Loucy (cell line): ENCODE measurements at regions not wholly inside any gene's neighbourhood (a gene's known extent, or its start where the extent isn't known, plus 50 kb on each side); places are given as distances from the start of the nearest gene placed in this dataset.

Experiments
- H2AFZ ChIP-seq: fragments of 200-600 bp; sonication (generic); 2 replicates; pipeline ENCODE4 v1.6.0; 2016; ENCODE audit warnings: antibody characterized with exemption, mild to moderate bottlenecking, low read length, moderate library complexity
- H3F3A ChIP-seq: fragments of 200-600 bp; 2 replicates; pipeline ENCODE4 v1.6.0; 2016; ENCODE audit warnings: antibody characterized with exemption, low read depth, mild to moderate bottlenecking
- H3K27me3 ChIP-seq: fragments of 200-600 bp; sonication (generic); 2 replicates; pipeline ENCODE4 v1.6.1; 2014; ENCODE audit warnings: low read length, mild to moderate bottlenecking; ENCODE audit not compliant: insufficient read depth, poor library complexity, severe bottlenecking
- H3K36me3 ChIP-seq: fragments of 200-600 bp; sonication (generic); 2 replicates; pipeline ENCODE4 v1.6.1; 2016; ENCODE audit warnings: low read length; ENCODE audit not compliant: insufficient read depth
- H3K4me1 ChIP-seq: fragments of 200-600 bp; sonication (generic); 2 replicates; pipeline ENCODE4 v1.5.1; 2014; ENCODE audit warnings: low read length, mild to moderate bottlenecking; ENCODE audit not compliant: insufficient read depth, poor library complexity, severe bottlenecking
- H3K4me2 ChIP-seq: fragments of 200-600 bp; sonication (generic); 2 replicates; pipeline ENCODE4 v1.6.0; 2014; ENCODE audit warnings: antibody characterized with exemption, low read length, low read depth, mild to moderate bottlenecking; ENCODE audit not compliant: poor library complexity, severe bottlenecking
- H3K4me3 ChIP-seq: fragments of 200-600 bp; sonication (generic); 2 replicates; pipeline ENCODE4 v1.5.1; 2014; ENCODE audit warnings: low read length, mild to moderate bottlenecking, mixed read lengths; ENCODE audit not compliant: poor library complexity, severe bottlenecking
- H3K79me2 ChIP-seq: fragments of 200-600 bp; sonication (generic); 2 replicates; pipeline ENCODE4 v1.6.1; 2014; ENCODE audit warnings: low read length; ENCODE audit not compliant: insufficient read depth
- H3K9ac ChIP-seq: fragments of 200-600 bp; sonication (generic); 2 replicates; pipeline ENCODE4 v1.6.0; 2014; ENCODE audit warnings: mild to moderate bottlenecking, low read depth, low read length, moderate library complexity; ENCODE audit not compliant: poor library complexity, severe bottlenecking
- H3K9me2 ChIP-seq: fragments of 200-600 bp; sonication (generic); replicated peaks from 2 replicates; pipeline ENCODE4 v1.6.1; 2016; ENCODE audit warnings: low read depth, low read length, mixed read lengths
- H3K9me3 ChIP-seq: fragments of 200-600 bp; sonication (generic); 2 replicates; pipeline ENCODE4 v1.6.1; 2014; ENCODE audit warnings: mild to moderate bottlenecking, antibody characterized with exemption, low read length, low read depth; ENCODE audit not compliant: insufficient read depth
- H4K20me1 ChIP-seq: fragments of 200-600 bp; sonication (generic); 2 replicates; pipeline ENCODE4 v1.6.0; 2014; ENCODE audit warnings: antibody characterized with exemption, low read length, mild to moderate bottlenecking; ENCODE audit not compliant: insufficient read depth, poor library complexity, severe bottlenecking
- CTCF ChIP-seq: fragments of 200-600 bp; sonication (generic); conservative IDR thresholded peaks from 2 replicates; pipeline ENCODE4 v1.5.1; 2014; ENCODE audit warnings: mild to moderate bottlenecking, antibody characterized with exemption, low read length
- EZH2phosphoT487 ChIP-seq: fragments of 200-600 bp; IDR thresholded peaks from 2 replicates; pipeline ENCODE4 v1.6.1; 2018; ENCODE audit warnings: antibody characterized with exemption, mild to moderate bottlenecking, moderate library complexity, borderline replicate concordance

GRCh38 chr16:86697715-86698114, 119.4 kb downstream of the FOXL1 start:
- Histone ChIP-seq H4K20me1 (no peaks in the 10 kb centered on the region), H3K4me3 (no peak overlapping the region), H3K4me2 (no peak overlapping the region), H3K9ac (no peak overlapping the region), H3K79me2 (no peaks in the 10 kb centered on the region), H3K9me3 (no peaks in the 10 kb centered on the region), H3F3A (no peaks in the 10 kb centered on the region), H2AFZ (no peak overlapping the region), H3K27me3 (no peaks in the 10 kb centered on the region), H3K36me3 (no peaks in the 10 kb centered on the region), H3K4me1 (no peaks in the 10 kb centered on the region), H3K9me2 (no peaks in the 10 kb centered on the region)
- TF ChIP-seq CTCF (no peak), EZH2phosphoT487 (no peak)

DNA sequence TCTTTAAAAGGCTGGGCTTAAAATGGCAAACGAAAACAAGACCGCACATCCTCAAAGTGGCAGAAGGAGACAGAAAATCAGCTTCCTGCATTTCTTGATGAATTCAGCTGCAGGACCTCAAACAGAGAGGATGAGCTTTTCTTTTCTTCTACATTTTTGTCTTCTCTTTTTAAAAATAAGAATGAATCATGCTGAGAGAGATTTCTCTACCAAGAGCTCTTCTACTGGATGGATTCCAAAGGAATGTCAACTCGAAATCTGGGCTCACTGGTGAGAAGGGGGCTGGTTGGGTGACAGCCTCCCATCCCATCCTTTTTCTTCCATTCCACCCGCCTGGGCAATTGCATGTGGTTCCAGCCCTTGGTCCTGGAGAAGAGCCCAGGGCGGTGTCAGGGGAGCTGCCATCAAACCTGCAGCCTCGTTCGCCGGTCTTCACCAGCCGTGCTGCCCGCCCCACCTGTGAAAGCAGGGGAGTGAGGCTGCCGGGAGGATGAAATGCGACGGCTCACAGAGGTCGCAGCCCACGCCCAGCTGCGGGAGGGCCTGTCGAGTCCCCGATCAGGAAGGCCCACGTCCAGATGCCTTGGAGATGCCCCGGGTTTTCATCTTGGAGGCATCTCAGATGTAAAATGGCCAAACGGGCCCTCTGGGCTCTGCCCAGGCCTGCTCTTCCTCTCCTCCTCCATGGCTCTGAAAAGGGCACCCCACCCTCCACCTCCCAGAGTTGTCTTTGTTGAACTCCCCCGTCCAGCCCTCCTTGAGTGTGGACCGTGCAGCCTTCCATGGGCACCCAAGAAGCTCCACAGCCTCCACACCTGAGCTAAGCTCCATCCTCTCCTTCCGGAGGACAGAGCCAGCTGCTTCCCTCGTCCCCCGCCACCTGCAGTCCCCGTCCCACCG, 121.9 kb downstream of the FOXL1 start:
- Histone ChIP-seq H4K20me1 (no peaks in the 10 kb centered on the region), H3K36me3 (no peaks in the 10 kb centered on the region), H3F3A (no peaks in the 10 kb centered on the region), H3K9me2 (no peaks in the 10 kb centered on the region), H3K27me3 (no peaks in the 10 kb centered on the region), H3K9me3 (no peaks in the 10 kb centered on the region), H3K4me3 (no peak overlapping the region), H3K4me2 (no peak overlapping the region), H3K4me1 (no peaks in the 10 kb centered on the region), H3K9ac (no peak overlapping the region), H3K79me2 (no peaks in the 10 kb centered on the region), H2AFZ (no peak overlapping the region)
- TF ChIP-seq CTCF: no peak
- TF ChIP-seq EZH2phosphoT487: no peak

- H4K20me1 ChIP-seq: no peaks in the 10 kb centered on the region
- H3K9ac ChIP-seq: no peak overlapping the region
- no peaks in the 10 kb centered on the region for H3K9me3 ChIP-seq
- no peak overlapping the region for H3K4me2 ChIP-seq
- H3K9me2 ChIP-seq: no peaks in the 10 kb centered on the region
- no peak overlapping the region for H2AFZ ChIP-seq
- no peaks in the 10 kb centered on the region for H3K36me3 ChIP-seq
- no peaks in the 10 kb centered on the region for H3K79me2 ChIP-seq
- TF ChIP-seq CTCF (no peak), EZH2phosphoT487 (no peak)
- no peaks in the 10 kb centered on the region for H3K4me1 ChIP-seq
- H3K27me3 ChIP-seq: no peaks in the 10 kb centered on the region
- H3K4me3 ChIP-seq: no peak overlapping the region
- H3F3A ChIP-seq: no peaks in the 10 kb centered on the region
Measured at GRCh38 chr16:86701286-86701975, 123.1 kb downstream of the FOXL1 start.
